Kidney (tissue), 13 donors: ENCODE measurements at regions not wholly inside any gene's neighbourhood (a gene's known extent, or its start where the extent isn't known, plus 50 kb on each side); places are given as distances from the start of the nearest gene placed in this dataset.

Source experiments
- DNase-seq, 5 donors: peaks; one replicate each; pipeline ENCODE4 v3.0.0-alpha.2; 2013 to 2020
- FAIRE-seq: peaks from 2 replicates; lab custom pipeline; 2012; peaks lifted over from hg19 to GRCh38; lab: Jason Lieb, UNC
- H3K27ac ChIP-seq, 2 donors: one replicate each; pipeline ENCODE4 v1.7.0; 2013; ENCODE audit warnings: low read depth in 2 of 2, low read length in 2 of 2, inconsistent platforms in 1 of 2
- H3K27me3 ChIP-seq: one replicate; pipeline ENCODE4 v1.7.1; 2013; ENCODE audit warnings: low read length, inconsistent platforms; ENCODE audit not compliant: control insufficient read depth, insufficient read depth
- H3K36me3 ChIP-seq, 3 donors: one replicate each; pipeline versions ENCODE4 v1.7.0 to v1.7.1; 2013; ENCODE audit warnings: low read length in 3 of 3, control low read depth in 1 of 3, inconsistent platforms in 1 of 3; ENCODE audit not compliant: insufficient read depth in 3 of 3, control insufficient read depth in 2 of 3
- H3K4me1 ChIP-seq, 3 donors: one replicate each; pipeline versions ENCODE4 v1.7.0 to v1.7.1; 2013; ENCODE audit warnings: low read length in 3 of 3, inconsistent platforms in 1 of 3, low read depth in 1 of 3; ENCODE audit not compliant: control insufficient read depth in 2 of 3, insufficient read depth in 2 of 3
- H3K4me3 ChIP-seq, 3 donors: one replicate each; pipeline versions ENCODE4 v1.7.0 to v1.8.1; 2013; ENCODE audit warnings: low read length in 3 of 3, control low read depth in 1 of 3, inconsistent platforms in 1 of 3
- H3K9ac ChIP-seq, 3 donors: one replicate each; pipeline versions ENCODE4 v1.7.0 to v1.7.1; 2013; ENCODE audit warnings: low read length in 3 of 3, control low read depth in 1 of 3, inconsistent platforms in 1 of 3
- H3K9me3 ChIP-seq, 3 donors: one replicate each; pipeline versions ENCODE4 v1.7.0 to v1.7.1; 2013; ENCODE audit warnings: low read length in 3 of 3, control low read depth in 1 of 3, inconsistent platforms in 1 of 3; ENCODE audit not compliant: control insufficient read depth in 2 of 3, insufficient read depth in 1 of 3
- CTCF ChIP-seq: IDR thresholded peaks from 3 replicates; pipeline ENCODE4 v1.5.1; 2012; ENCODE audit warnings: mild to moderate bottlenecking, moderate library complexity, borderline replicate concordance; ENCODE audit not compliant: insufficient read depth; ENCODE audit errors: extremely low read depth
- intact Hi-C: fragments of 100-400 bp; cut with DNase I; formaldehyde crosslinking; loops from one replicate; pipeline ENCODE4 v1.11.1; 2022
- donor health status: control.
- donor health status: control.
- donor health status: control.
- donor health status: control.
- donor health status: control.
- donor health status: DM: yes; HTN: yes; CAD: no.
- donor health status: Normal renal cell carcinoma (clear cell type).

- intact Hi-C loops = no loop called here
- Histone ChIP-seq H3K9ac (no peak overlapping the region), H3K4me1 (peaks cover 0 to 6% (median 2%) of the 10 kb centered on the region in 3 donors), H3K27ac (no peak overlapping the region), H3K9me3 (no peaks in the 10 kb centered on the region), H3K36me3 (no peaks in the 10 kb centered on the region), H3K27me3 (no peaks in the 10 kb centered on the region), H3K4me3 (no peak overlapping the region)
- DNase-seq (no peak), FAIRE-seq (no peak)
- TF ChIP-seq CTCF = no peak
Measured at GRCh38 chr9:2464624-2465023, 157.0 kb upstream of the VLDLR start.

GRCh38 chr9:2465516-2465915, 156.1 kb upstream of the VLDLR start:
- Histone ChIP-seq H3K9ac (no peak overlapping the region), H3K9me3 (no peaks in the 10 kb centered on the region), H3K27me3 (no peaks in the 10 kb centered on the region), H3K4me1 (peaks cover 0 to 6% (median 2%) of the 10 kb centered on the region in 3 donors), H3K27ac (peak overlapping the region; percentile 23 to 39), H3K4me3 (no peak overlapping the region), H3K36me3 (no peaks in the 10 kb centered on the region)
- DNase-seq = no peak
- FAIRE-seq = no peak
- TF ChIP-seq CTCF = no peak
- intact Hi-C loops = no loop called here

- no peak for TF ChIP-seq CTCF
- no peaks in the 10 kb centered on the region for H3K36me3 ChIP-seq
- DNase-seq (peak in 3 of 5 donors; percentile 39 to 90 (median 86)), FAIRE-seq (peak; percentile 91)
- H3K9ac ChIP-seq = no peak overlapping the region
- peak overlapping the region; percentile 23 to 39 for H3K27ac ChIP-seq
- intact Hi-C loops = no loop called here
- H3K9me3 ChIP-seq = no peaks in the 10 kb centered on the region
- no peaks in the 10 kb centered on the region for H3K27me3 ChIP-seq
- no peak overlapping the region for H3K4me3 ChIP-seq
- H3K4me1 ChIP-seq = peaks cover 0 to 6% (median 2%) of the 10 kb centered on the region in 3 donors
Measured at GRCh38 chr9:2465921-2466460, 155.6 kb upstream of the VLDLR start.

- DNase-seq = peak in 4 of 5 donors; percentile 76 to 90 (median 82)
- no peak for FAIRE-seq
- intact Hi-C loops = no loop called here
Measured at GRCh38 chr9:2466703-2467102, 154.9 kb upstream of the VLDLR start.

More at GRCh38 chr9:2466703-2467102, 154.9 kb upstream of the VLDLR start:
- Histone ChIP-seq H3K9ac (no peak overlapping the region), H3K9me3 (no peaks in the 10 kb centered on the region), H3K27ac (no peak overlapping the region), H3K4me3 (no peak overlapping the region), H3K27me3 (no peaks in the 10 kb centered on the region), H3K36me3 (no peaks in the 10 kb centered on the region), H3K4me1 (peaks cover 0 to 6% (median 2%) of the 10 kb centered on the region in 3 donors)
- TF ChIP-seq CTCF = no peak
